PC-9 (cell line): ENCODE measurements at regions not wholly inside any gene's neighbourhood (a gene's known extent, or its start where the extent isn't known, plus 50 kb on each side); places are given as distances from the start of the nearest gene placed in this dataset.

Source experiments
- BruUV-seq: library from RNA; stranded (reverse); fragments of 400-500 nt; replicated peaks from 2 replicates; lab custom pipeline; 2021; lab: Mats Ljungman, UMichigan
- CTCF ChIA-PET: fragments of 300-600 bp; sonication (Branson Sonifier 250); formaldehyde crosslinking; loops from one replicate; lab custom pipeline; 2022; ENCODE audit warnings: antibody characterized with exemption; lab: Charles Lee
- POLR2A ChIA-PET: fragments of 300-600 bp; sonication (Branson Sonifier 250); formaldehyde crosslinking; loops from one replicate; lab custom pipeline; 2022; ENCODE audit warnings: antibody characterized with exemption; ENCODE audit not compliant: unreplicated experiment; lab: Charles Lee
- DNase-seq, 2 experiments: peaks; one replicate each; pipeline versions ENCODE4 v3.0.0 to v3.0.0-alpha.2; 2015 to 2022; ENCODE audit warnings: mixed read lengths in 1 of 2
- H2AFZ ChIP-seq: fragments of 200-600 bp; sonication (generic); 2 replicates; pipeline ENCODE4 v1.8.1; 2017; ENCODE audit warnings: antibody characterized with exemption
- H3F3A ChIP-seq: fragments of 200-600 bp; sonication (generic); 2 replicates; pipeline ENCODE4 v1.8.1; 2017; ENCODE audit warnings: antibody characterized with exemption, mild to moderate bottlenecking, low read depth; ENCODE audit not compliant: insufficient read depth
- H3K27ac ChIP-seq: fragments of 200-600 bp; sonication (generic); 2 replicates; pipeline ENCODE4 v1.6.1; 2016; ENCODE audit warnings: mixed run types
- H3K27me3 ChIP-seq: fragments of 200-600 bp; sonication (generic); 2 replicates; pipeline ENCODE4 v1.6.1; 2016; ENCODE audit warnings: low read depth, mixed run types; ENCODE audit not compliant: insufficient read depth
- H3K36me3 ChIP-seq: fragments of 200-600 bp; sonication (generic); 2 replicates; pipeline ENCODE4 v1.6.1; 2016; ENCODE audit warnings: low read depth, mixed run types
- H3K4me1 ChIP-seq: fragments of 200-600 bp; sonication (generic); replicated peaks from 2 replicates; pipeline ENCODE4 v1.6.1; 2016; ENCODE audit warnings: mixed run types; ENCODE audit not compliant: insufficient read depth
- H3K4me2 ChIP-seq: fragments of 200-600 bp; sonication (generic); 2 replicates; pipeline ENCODE4 v1.6.1; 2017; ENCODE audit warnings: mixed run types
- H3K4me3 ChIP-seq: fragments of 200-600 bp; sonication (generic); 2 replicates; pipeline ENCODE4 v1.6.1; 2016; ENCODE audit warnings: mixed run types
- H3K79me2 ChIP-seq: fragments of 200-600 bp; sonication (generic); 2 replicates; pipeline ENCODE4 v1.6.1; 2017; ENCODE audit warnings: low read depth, mixed run types
- H3K9me2 ChIP-seq: fragments of 200-600 bp; sonication (generic); 2 replicates; pipeline ENCODE4 v1.8.1; 2017; ENCODE audit warnings: mild to moderate bottlenecking; ENCODE audit not compliant: insufficient read depth
- H3K9me3 ChIP-seq: fragments of 200-600 bp; sonication (generic); 2 replicates; pipeline ENCODE4 v1.8.1; 2016; ENCODE audit warnings: low read depth; ENCODE audit not compliant: insufficient read depth
- H4K20me1 ChIP-seq: fragments of 200-600 bp; sonication (generic); 2 replicates; pipeline ENCODE4 v1.8.1; 2017; ENCODE audit not compliant: insufficient read depth
- CTCF ChIP-seq: fragments of 200-600 bp; sonication (generic); conservative IDR thresholded peaks from 2 replicates; pipeline ENCODE4 v1.6.1; 2017; ENCODE audit warnings: mixed run types, antibody characterized with exemption, mild to moderate bottlenecking, moderate library complexity
- EZH2 ChIP-seq: fragments of 200-600 bp; sonication (generic); IDR thresholded peaks from 2 replicates; pipeline ENCODE4 v1.8.0; 2017; ENCODE audit warnings: antibody characterized with exemption, low read depth
- intact Hi-C: fragments of 100-400 bp; cut with micrococcal nuclease; formaldehyde crosslinking; loops from one replicate; pipeline ENCODE4 v1.10.0; 2022; ENCODE audit not compliant: unreplicated experiment

GRCh38 chr12:107454109-107454830 is 231.3 kb upstream of the PWP1 start:
- Histone ChIP-seq H3K79me2 (no peaks in the 10 kb centered on the region), H3K4me1 (peaks cover 18% of the 10 kb centered on the region), H3K36me3 (no peaks in the 10 kb centered on the region), H4K20me1 (0 out of 2 replicates have a peak, but pooled peaks cover 5% of the 10 kb centered on the region), H2AFZ (no peak overlapping the region), H3K9me2 (no peaks in the 10 kb centered on the region), H3F3A (0 out of 2 replicates have a peak, but pooled peaks cover 5% of the 10 kb centered on the region), H3K4me2 (no peak overlapping the region), H3K9me3 (no peaks in the 10 kb centered on the region), H3K4me3 (no peak overlapping the region), H3K27me3 (no peaks in the 10 kb centered on the region), H3K27ac (no peak overlapping the region)
- TF ChIP-seq CTCF (no peak), EZH2 (no peak)
- DNase-seq = no peak
- no TSS peak for BruUV-seq
- CTCF ChIA-PET = no interaction called here
- POLR2A ChIA-PET = no interaction called here
- intact Hi-C loops = no loop called here

- H3K4me1 ChIP-seq = no peaks in the 10 kb centered on the region
Measured at GRCh38 chr12:107457362-107457935, 228.2 kb upstream of the PWP1 start.

DNA sequence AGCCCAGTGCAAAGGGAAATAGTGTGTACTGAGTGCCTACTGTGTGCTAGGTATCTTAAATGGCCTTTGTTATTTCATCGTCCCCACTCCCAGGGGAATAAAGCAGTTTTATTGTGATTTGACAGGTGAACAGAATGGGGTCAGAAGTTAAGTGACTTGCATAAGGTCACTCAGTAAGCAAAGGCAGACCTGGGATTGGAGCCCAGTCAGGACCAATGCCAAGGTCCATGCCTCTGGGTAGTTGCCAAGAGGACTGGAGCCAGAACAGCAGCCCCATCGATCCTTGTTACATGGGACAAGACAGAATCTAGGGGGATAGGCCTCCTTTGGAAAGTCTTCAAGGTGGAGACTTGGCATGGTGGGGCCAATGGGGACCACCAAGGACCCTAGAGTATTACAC is 227.4 kb upstream of the PWP1 start:
- intact Hi-C loops = no loop called here
- 0 out of 2 replicates have a peak, but pooled peaks cover 9% of the 10 kb centered on the region for H3K79me2 ChIP-seq
- H4K20me1 ChIP-seq = 0 out of 2 replicates have a peak, but pooled peaks cover 5% of the 10 kb centered on the region
- H3K9me3 ChIP-seq = no peaks in the 10 kb centered on the region
- H3K36me3 ChIP-seq = no peaks in the 10 kb centered on the region
- H3K27ac ChIP-seq = no peak overlapping the region
- POLR2A ChIA-PET = no interaction called here
- H3K4me2 ChIP-seq = no peak overlapping the region
- no peak for TF ChIP-seq CTCF
- TF ChIP-seq EZH2 = no peak
- H2AFZ ChIP-seq = no peak overlapping the region
- H3K4me3 ChIP-seq = no peak overlapping the region
- no peaks in the 10 kb centered on the region for H3K9me2 ChIP-seq
- CTCF ChIA-PET = no interaction called here
- BruUV-seq = no TSS peak
- no peaks in the 10 kb centered on the region for H3K27me3 ChIP-seq
- no peaks in the 10 kb centered on the region for H3K4me1 ChIP-seq
- no peaks in the 10 kb centered on the region for H3F3A ChIP-seq
- no peak for DNase-seq

More at GRCh38 chr12:107457362-107457935, 228.2 kb upstream of the PWP1 start:
- Histone ChIP-seq H3K36me3 (no peaks in the 10 kb centered on the region), H3K9me3 (no peaks in the 10 kb centered on the region), H3F3A (no peaks in the 10 kb centered on the region), H3K9me2 (no peaks in the 10 kb centered on the region), H3K27me3 (no peaks in the 10 kb centered on the region), H3K4me3 (no peak overlapping the region), H3K27ac (no peak overlapping the region), H2AFZ (no peak overlapping the region), H4K20me1 (0 out of 2 replicates have a peak, but pooled peaks cover 5% of the 10 kb centered on the region), H3K79me2 (0 out of 2 replicates have a peak, but pooled peaks cover 3% of the 10 kb centered on the region), H3K4me2 (no peak overlapping the region)
- POLR2A ChIA-PET = no interaction called here
- TF ChIP-seq CTCF (no peak), EZH2 (no peak)
- no peak for DNase-seq
- intact Hi-C loops = no loop called here
- CTCF ChIA-PET = no interaction called here
- BruUV-seq = no TSS peak
